Gastrocnemius medialis (tissue), 4 donors: ENCODE measurements at regions not wholly inside any gene's neighbourhood (a gene's known extent, or its start where the extent isn't known, plus 50 kb on each side); places are given as distances from the start of the nearest gene placed in this dataset.

Experiments
- CTCF ChIP-seq, 5 experiments: fragments of 450-650 bp in 3 of 5; fragments of 200-600 bp in 2 of 5; sonication (generic) in 2 of 5; IDR thresholded peaks in 4 of 5; conservative IDR thresholded peaks in 1 of 5; 1 replicate in 4 of 5; 2 replicates in 1 of 5; pipeline ENCODE4 v1.5.1; 2016 to 2019; ENCODE audit warnings: antibody characterized with exemption in 5 of 5, mild to moderate bottlenecking in 3 of 5, moderate library complexity in 3 of 5
- POLR2A ChIP-seq, 2 donors: fragments of 450-650 bp; IDR thresholded peaks; one replicate each; pipeline ENCODE4 v1.6.1; 2017; ENCODE audit warnings: antibody characterized with exemption in 2 of 2, mild to moderate bottlenecking in 2 of 2, moderate library complexity in 2 of 2

DNA sequence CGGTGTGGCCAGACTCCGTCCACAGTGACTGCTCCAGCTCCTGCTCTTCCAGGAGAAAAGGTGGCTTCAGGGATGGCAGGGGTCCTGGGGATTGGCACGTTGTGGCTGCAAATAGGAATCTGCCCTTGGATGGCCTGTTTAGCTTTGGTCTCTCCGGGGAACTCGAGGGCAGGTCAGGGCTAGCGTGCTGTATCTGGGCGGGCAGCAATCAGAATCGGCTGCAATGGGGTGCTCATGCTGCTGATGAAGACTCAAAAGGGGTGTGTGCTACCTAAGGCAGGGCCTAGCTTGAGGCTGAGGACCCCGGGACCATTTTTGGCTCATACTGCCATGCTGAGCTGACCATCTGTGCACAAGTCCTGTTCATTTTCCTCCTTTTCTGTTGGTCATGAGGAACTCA is 51.3 kb downstream of the RGS12 start:
- TF ChIP-seq CTCF (IDR thresholded peaks at IDR 0.05 in 4 of 5, conservative IDR thresholded peaks at IDR 0.05 in 1 of 5): no peak
- TF ChIP-seq POLR2A (IDR thresholded peaks at IDR 0.05): no peak
